Choroid plexus epithelial cell (primary cell): ENCODE measurements at regions not wholly inside any gene's neighbourhood (a gene's known extent, or its start where the extent isn't known, plus 50 kb on each side); places are given as distances from the start of the nearest gene placed in this dataset.

ENCODE experiments used
- DNase-seq: peaks from one replicate; pipeline ENCODE4 v3.0.0-alpha.2; 2010; ENCODE audit warnings: low read depth
- H3K4me3 ChIP-seq: 2 replicates; pipeline ENCODE4 v1.5.1; 2011; ENCODE audit warnings: low read depth, mild to moderate bottlenecking, control low read depth, low read length, moderate library complexity
- CTCF ChIP-seq: conservative IDR thresholded peaks from 2 replicates; pipeline ENCODE4 v1.5.1; 2011; ENCODE audit warnings: low read depth, mild to moderate bottlenecking, control low read depth, inconsistent platforms, low read length, moderate library complexity

- H3K4me3 ChIP-seq, result no peak overlapping the region
- TF ChIP-seq CTCF, result no peak
- DNase-seq, result no peak
These were observed 100.8 kb upstream of the ASAP2 start for GRCh38 chr2:9105601-9106337.

GRCh38 chr2:9103663-9104277 is 100.3 kb upstream of the MBOAT2 start:
- DNase-seq, result no peak
- no peak for TF ChIP-seq CTCF
- H3K4me3 ChIP-seq, result no peak overlapping the region

GRCh38 chr2:9102861-9103662 is 99.6 kb upstream of the MBOAT2 start:
- TF ChIP-seq CTCF, result peak; percentile 50
- peak; percentile 63 for DNase-seq
- no peak overlapping the region for H3K4me3 ChIP-seq

- DNase-seq, result no peak
- TF ChIP-seq CTCF, result no peak
- H3K4me3 ChIP-seq, result no peak overlapping the region
These were observed 98.4 kb upstream of the MBOAT2 start for GRCh38 chr2:9101763-9102425.

GRCh38 chr2:9100080-9100876 is 96.8 kb upstream of the MBOAT2 start:
- DNase-seq, result no peak
- H3K4me3 ChIP-seq, result no peak overlapping the region
- TF ChIP-seq CTCF, result peak; percentile 28

GRCh38 chr2:9099341-9099751 is 95.9 kb upstream of the MBOAT2 start:
- H3K4me3 ChIP-seq, result no peak overlapping the region
- DNase-seq, result peak; percentile 83
- no peak for TF ChIP-seq CTCF
